A549 (cell line): ENCODE measurements at regions not wholly inside any gene's neighbourhood (a gene's known extent, or its start where the extent isn't known, plus 50 kb on each side); places are given as distances from the start of the nearest gene placed in this dataset.

Experiments used
- ATAC-seq, 2 experiments: fragments of 200-7000 bp in 1 of 2; fragments of >200 bp in 1 of 2; cut with Nextera tagmentation in 1 of 2; cut with Tn5 transposase in 1 of 2; 3 replicates each; pipeline versions ENCODE4 v1.8.0 to v1.9.1; 2018 to 2020; ENCODE audit warnings: mild to moderate bottlenecking in 1 of 2, moderate library complexity in 1 of 2
- CTCF ChIA-PET: fragments of 300-600 bp; sonication (Branson Sonifier 250); formaldehyde crosslinking; extraction: SDS; loops from one replicate; lab custom pipeline; 2021; ENCODE audit warnings: antibody characterized with exemption, inconsistent platforms; lab: Yijun Ruan, JAX
- POLR2A ChIA-PET: fragments of 350-600 bp; formaldehyde crosslinking; extraction: SDS; loops from one replicate; lab custom pipeline; 2021; ENCODE audit warnings: antibody characterized with exemption, inconsistent platforms; lab: Yijun Ruan, JAX
- DNase-seq, 2 experiments: peaks; one replicate each; pipeline versions ENCODE4 v3.0.0 to v3.0.0-alpha.2; 2011 to 2016; ENCODE audit warnings: low read depth in 1 of 2, low spot score in 1 of 2
- FAIRE-seq: peaks from 2 replicates; lab custom pipeline; 2011; peaks lifted over from hg19 to GRCh38; lab: Jason Lieb, UNC
- H3K27ac ChIP-seq, 2 experiments: fragments of >200 bp; sonication (Bioruptor Twin); formaldehyde crosslinking; 3 replicates each; pipeline ENCODE4 v1.5.1; 2016 to 2017
- H3K4me1 ChIP-seq: fragments of >200 bp; sonication (Bioruptor Twin); formaldehyde crosslinking; 3 replicates; pipeline ENCODE4 v1.6.1; 2016
- H3K4me2 ChIP-seq: fragments of >200 bp; sonication (Bioruptor Twin); formaldehyde crosslinking; 3 replicates; pipeline ENCODE4 v1.6.1; 2016
- H3K4me3 ChIP-seq: fragments of >200 bp; sonication (Bioruptor Twin); formaldehyde crosslinking; 3 replicates; pipeline ENCODE4 v1.5.1; 2016
- H3K9me3 ChIP-seq: fragments of >200 bp; sonication (Bioruptor Twin); formaldehyde crosslinking; 3 replicates; pipeline ENCODE4 v1.6.1; 2016
- BHLHE40 ChIP-seq: IDR thresholded peaks from 2 replicates; pipeline ENCODE4 v1.6.1; 2012; ENCODE audit warnings: low read depth, low read length, inconsistent platforms
- CBX2 ChIP-seq: fragments of 200-600 bp; sonication (generic); IDR thresholded peaks from 2 replicates; pipeline ENCODE4 v1.6.1; 2016; ENCODE audit warnings: low read depth, mild to moderate bottlenecking, borderline replicate concordance
- CBX8 ChIP-seq: fragments of 200-600 bp; sonication (generic); IDR thresholded peaks from 2 replicates; pipeline ENCODE4 v1.6.1; 2016
- EHMT2 ChIP-seq: fragments of 200-600 bp; sonication (generic); IDR thresholded peaks from 2 replicates; pipeline ENCODE4 v1.6.1; 2016; ENCODE audit warnings: antibody characterized with exemption, low read depth, mild to moderate bottlenecking, moderate library complexity
- FOSB ChIP-seq: fragments of 250-450 bp; sonication (Bioruptor Pico); IDR thresholded peaks from 2 replicates; pipeline ENCODE4 v1.5.0; 2020; ENCODE audit warnings: mild to moderate bottlenecking, moderate library complexity
- FOSL2 ChIP-seq, 2 experiments: fragments of 450-650 bp in 1 of 2; fragments of >200 bp in 1 of 2; sonication (Bioruptor Twin) in 1 of 2; formaldehyde crosslinking; IDR thresholded peaks; 2 replicates each; pipeline versions ENCODE4 v1.5.0 to v1.6.1; 2016 to 2020; ENCODE audit warnings: mild to moderate bottlenecking in 1 of 2, moderate library complexity in 1 of 2
- HDAC2 ChIP-seq: fragments of 200-600 bp; sonication (generic); IDR thresholded peaks from 2 replicates; pipeline ENCODE4 v1.6.1; 2016
- HOXA7 ChIP-seq: fragments of 250-450 bp; sonication (Bioruptor Pico); IDR thresholded peaks from 2 replicates; pipeline ENCODE4 v1.5.0; 2020; ENCODE audit warnings: mild to moderate bottlenecking, moderate library complexity
- HOXB13 ChIP-seq: fragments of 250-450 bp; sonication (Bioruptor Pico); IDR thresholded peaks from 2 replicates; pipeline ENCODE4 v1.5.0; 2020; ENCODE audit warnings: low read depth, mild to moderate bottlenecking, moderate library complexity
- KDM1A ChIP-seq: fragments of 200-600 bp; sonication (generic); IDR thresholded peaks from 2 replicates; pipeline ENCODE4 v1.6.1; 2016; ENCODE audit warnings: low read depth, mild to moderate bottlenecking
- KDM5A ChIP-seq: fragments of 200-600 bp; sonication (generic); IDR thresholded peaks from 2 replicates; pipeline ENCODE4 v1.6.1; 2016; ENCODE audit warnings: antibody characterized with exemption, mild to moderate bottlenecking
- MAZ ChIP-seq: fragments of 150-350 bp; IDR thresholded peaks from 2 replicates; pipeline ENCODE4 v1.6.1; 2014; ENCODE audit warnings: antibody characterized with exemption, low read depth, low read length, borderline replicate concordance
- MYC ChIP-seq: IDR thresholded peaks from 2 replicates; pipeline ENCODE4 v1.6.1; 2012; ENCODE audit warnings: mild to moderate bottlenecking, inconsistent platforms, low read length, improper control_type of control experiment, borderline replicate concordance
- RAD21 ChIP-seq, 2 experiments: fragments of >200 bp in 1 of 2; sonication (Bioruptor Twin) in 1 of 2; formaldehyde crosslinking in 1 of 2; IDR thresholded peaks in 1 of 2; conservative IDR thresholded peaks in 1 of 2; 2 replicates in 1 of 2; 3 replicates in 1 of 2; pipeline ENCODE4 v1.6.1; 2012 to 2018; ENCODE audit warnings: inconsistent platforms in 1 of 2
- RARB ChIP-seq: fragments of 250-450 bp; sonication (Bioruptor Pico); IDR thresholded peaks from 2 replicates; pipeline ENCODE4 v1.8.0; 2021; ENCODE audit warnings: mild to moderate bottlenecking, moderate library complexity
- RFX5 ChIP-seq: fragments of 450-650 bp; IDR thresholded peaks from 2 replicates; pipeline ENCODE4 v1.7.1; 2014; ENCODE audit warnings: antibody characterized with exemption, mild to moderate bottlenecking, moderate library complexity
- RNF2 ChIP-seq: fragments of 200-600 bp; sonication (generic); IDR thresholded peaks from 2 replicates; pipeline ENCODE4 v1.6.1; 2016; ENCODE audit warnings: low read depth, mild to moderate bottlenecking, antibody characterized with exemption, moderate library complexity, borderline replicate concordance
- SMC3 ChIP-seq: fragments of >200 bp; sonication (Bioruptor Twin); formaldehyde crosslinking; IDR thresholded peaks from 3 replicates; pipeline ENCODE4 v1.6.1; 2018; ENCODE audit warnings: inconsistent platforms
- SREBF2 ChIP-seq: fragments of 450-650 bp; IDR thresholded peaks from 2 replicates; pipeline ENCODE4 v1.6.1; 2014; ENCODE audit warnings: mild to moderate bottlenecking, moderate library complexity
- TFCP2L1 ChIP-seq: fragments of 250-450 bp; sonication (Bioruptor Pico); IDR thresholded peaks from 2 replicates; pipeline ENCODE4 v1.5.0; 2021; ENCODE audit warnings: mild to moderate bottlenecking
- TP53 ChIP-seq: fragments of 250-450 bp; sonication (Bioruptor Pico); IDR thresholded peaks from 2 replicates; pipeline ENCODE4 v1.5.0; 2021; ENCODE audit warnings: mild to moderate bottlenecking, moderate library complexity
- ZFP36 ChIP-seq: fragments of 450-650 bp; IDR thresholded peaks from 2 replicates; pipeline ENCODE4 v1.6.1; 2014; ENCODE audit warnings: borderline replicate concordance; ENCODE audit not compliant: partially characterized antibody
- WGBS: methylation state at CpG from one replicate; pipeline ENCODE4 v1.1.6; 2017; ENCODE audit errors: missing lambda C conversion rate; 5-methylcytosine and 5-hydroxymethylcytosine counted together
- TF ChIP-seq, protein P1 (sequence below): fragments of 250-450 bp; sonication (Bioruptor Pico); IDR thresholded peaks from 2 replicates; pipeline ENCODE4 v1.5.0; 2020; ENCODE audit warnings: low read depth, mild to moderate bottlenecking, moderate library complexity
- TF ChIP-seq, protein P2 (sequence below): fragments of 450-650 bp; IDR thresholded peaks from 2 replicates; pipeline ENCODE4 v1.6.1; 2014; ENCODE audit warnings: antibody characterized with exemption
- TF ChIP-seq, protein P3 (sequence below): IDR thresholded peaks from 2 replicates; pipeline ENCODE4 v1.6.1; 2012
- TF ChIP-seq, protein P4 (sequence below): fragments of 200-600 bp; sonication (generic); IDR thresholded peaks from 2 replicates; pipeline ENCODE4 v1.6.1; 2016; ENCODE audit warnings: antibody characterized with exemption, mild to moderate bottlenecking, moderate library complexity
- TF ChIP-seq, protein P5 (sequence below): IDR thresholded peaks from 2 replicates; pipeline ENCODE4 v1.6.1; 2012
- TF ChIP-seq, protein P6 (sequence below): fragments of >200 bp; sonication (Bioruptor Twin); formaldehyde crosslinking; IDR thresholded peaks from 3 replicates; pipeline ENCODE4 v1.5.1; 2016

DNA sequence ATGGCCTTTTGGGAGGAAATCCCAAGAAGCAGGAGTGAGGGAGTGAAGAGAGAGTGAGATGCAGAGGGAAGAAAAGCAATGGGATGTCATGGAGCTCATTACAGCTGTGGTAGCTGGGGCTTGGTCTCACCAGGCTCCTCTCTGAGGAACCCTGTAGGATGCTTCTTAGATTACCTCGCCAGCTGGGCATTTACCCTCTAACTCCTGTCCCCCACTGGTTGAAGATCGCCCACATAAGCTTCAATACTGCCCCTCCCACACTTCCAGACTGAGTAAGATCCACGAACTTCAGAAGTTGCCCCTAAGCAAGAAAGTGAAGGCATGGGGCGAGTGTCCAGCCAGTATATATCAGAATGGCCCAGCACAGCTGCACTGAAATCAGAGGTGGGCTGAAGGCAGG lies 58.1 kb upstream of the SLC35B4 start:
- DNase-seq (no peak), ATAC-seq (peak in 1 of 2 experiments; percentile 17; a peak in 2 of 6 replicates), FAIRE-seq (no peak)
- Histone ChIP-seq H3K4me2 (no peak overlapping the region), H3K27ac (peak overlapping the region; percentile 8 to 45; a peak in 4 of 6 replicates), H3K9me3 (peaks cover 9% of the 10 kb centered on the region; the same call in 2 of the 3 replicates), H3K4me3 (no peak overlapping the region), H3K4me1 (peaks cover 14% of the 10 kb centered on the region)
- TF ChIP-seq HOXA7 (CRISPR knock-in tag), result no peak
- TF ChIP-seq RARB (CRISPR knock-in tag), result no peak
- TF ChIP-seq BHLHE40, result no peak
- TF ChIP-seq, protein P1, sequence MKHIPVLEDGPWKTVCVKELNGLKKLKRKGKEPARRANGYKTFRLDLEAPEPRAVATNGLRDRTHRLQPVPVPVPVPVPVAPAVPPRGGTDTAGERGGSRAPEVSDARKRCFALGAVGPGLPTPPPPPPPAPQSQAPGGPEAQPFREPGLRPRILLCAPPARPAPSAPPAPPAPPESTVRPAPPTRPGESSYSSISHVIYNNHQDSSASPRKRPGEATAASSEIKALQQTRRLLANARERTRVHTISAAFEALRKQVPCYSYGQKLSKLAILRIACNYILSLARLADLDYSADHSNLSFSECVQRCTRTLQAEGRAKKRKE (CRISPR knock-in tag), result no peak
- no peak for TF ChIP-seq EHMT2
- TF ChIP-seq MAZ, result no peak
- TF ChIP-seq, protein P2, sequence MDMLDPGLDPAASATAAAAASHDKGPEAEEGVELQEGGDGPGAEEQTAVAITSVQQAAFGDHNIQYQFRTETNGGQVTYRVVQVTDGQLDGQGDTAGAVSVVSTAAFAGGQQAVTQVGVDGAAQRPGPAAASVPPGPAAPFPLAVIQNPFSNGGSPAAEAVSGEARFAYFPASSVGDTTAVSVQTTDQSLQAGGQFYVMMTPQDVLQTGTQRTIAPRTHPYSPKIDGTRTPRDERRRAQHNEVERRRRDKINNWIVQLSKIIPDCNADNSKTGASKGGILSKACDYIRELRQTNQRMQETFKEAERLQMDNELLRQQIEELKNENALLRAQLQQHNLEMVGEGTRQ, result no peak
- TF ChIP-seq FOSL2 (IDR thresholded peaks at IDR 0.05), result no peak
- TF ChIP-seq FOSL2 (CRISPR knock-in tag; IDR thresholded peaks at IDR 0.05), result no peak
- no peak for TF ChIP-seq FOSB (CRISPR knock-in tag)
- no peak for TF ChIP-seq RAD21 (conservative IDR thresholded peaks at IDR 0.05 in 1 of 2, IDR thresholded peaks at IDR 0.05 in 1 of 2)
- TF ChIP-seq, protein P3, sequence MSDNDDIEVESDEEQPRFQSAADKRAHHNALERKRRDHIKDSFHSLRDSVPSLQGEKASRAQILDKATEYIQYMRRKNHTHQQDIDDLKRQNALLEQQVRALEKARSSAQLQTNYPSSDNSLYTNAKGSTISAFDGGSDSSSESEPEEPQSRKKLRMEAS, result no peak
- TF ChIP-seq KDM1A, result no peak
- TF ChIP-seq MYC, result no peak
- TF ChIP-seq SREBF2, result no peak
- no peak for TF ChIP-seq CBX8
- TF ChIP-seq TFCP2L1 (CRISPR knock-in tag), result no peak
- TF ChIP-seq HDAC2, result no peak
- TF ChIP-seq, protein P4, sequence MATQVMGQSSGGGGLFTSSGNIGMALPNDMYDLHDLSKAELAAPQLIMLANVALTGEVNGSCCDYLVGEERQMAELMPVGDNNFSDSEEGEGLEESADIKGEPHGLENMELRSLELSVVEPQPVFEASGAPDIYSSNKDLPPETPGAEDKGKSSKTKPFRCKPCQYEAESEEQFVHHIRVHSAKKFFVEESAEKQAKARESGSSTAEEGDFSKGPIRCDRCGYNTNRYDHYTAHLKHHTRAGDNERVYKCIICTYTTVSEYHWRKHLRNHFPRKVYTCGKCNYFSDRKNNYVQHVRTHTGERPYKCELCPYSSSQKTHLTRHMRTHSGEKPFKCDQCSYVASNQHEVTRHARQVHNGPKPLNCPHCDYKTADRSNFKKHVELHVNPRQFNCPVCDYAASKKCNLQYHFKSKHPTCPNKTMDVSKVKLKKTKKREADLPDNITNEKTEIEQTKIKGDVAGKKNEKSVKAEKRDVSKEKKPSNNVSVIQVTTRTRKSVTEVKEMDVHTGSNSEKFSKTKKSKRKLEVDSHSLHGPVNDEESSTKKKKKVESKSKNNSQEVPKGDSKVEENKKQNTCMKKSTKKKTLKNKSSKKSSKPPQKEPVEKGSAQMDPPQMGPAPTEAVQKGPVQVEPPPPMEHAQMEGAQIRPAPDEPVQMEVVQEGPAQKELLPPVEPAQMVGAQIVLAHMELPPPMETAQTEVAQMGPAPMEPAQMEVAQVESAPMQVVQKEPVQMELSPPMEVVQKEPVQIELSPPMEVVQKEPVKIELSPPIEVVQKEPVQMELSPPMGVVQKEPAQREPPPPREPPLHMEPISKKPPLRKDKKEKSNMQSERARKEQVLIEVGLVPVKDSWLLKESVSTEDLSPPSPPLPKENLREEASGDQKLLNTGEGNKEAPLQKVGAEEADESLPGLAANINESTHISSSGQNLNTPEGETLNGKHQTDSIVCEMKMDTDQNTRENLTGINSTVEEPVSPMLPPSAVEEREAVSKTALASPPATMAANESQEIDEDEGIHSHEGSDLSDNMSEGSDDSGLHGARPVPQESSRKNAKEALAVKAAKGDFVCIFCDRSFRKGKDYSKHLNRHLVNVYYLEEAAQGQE, result no peak
- TF ChIP-seq, protein P5, sequence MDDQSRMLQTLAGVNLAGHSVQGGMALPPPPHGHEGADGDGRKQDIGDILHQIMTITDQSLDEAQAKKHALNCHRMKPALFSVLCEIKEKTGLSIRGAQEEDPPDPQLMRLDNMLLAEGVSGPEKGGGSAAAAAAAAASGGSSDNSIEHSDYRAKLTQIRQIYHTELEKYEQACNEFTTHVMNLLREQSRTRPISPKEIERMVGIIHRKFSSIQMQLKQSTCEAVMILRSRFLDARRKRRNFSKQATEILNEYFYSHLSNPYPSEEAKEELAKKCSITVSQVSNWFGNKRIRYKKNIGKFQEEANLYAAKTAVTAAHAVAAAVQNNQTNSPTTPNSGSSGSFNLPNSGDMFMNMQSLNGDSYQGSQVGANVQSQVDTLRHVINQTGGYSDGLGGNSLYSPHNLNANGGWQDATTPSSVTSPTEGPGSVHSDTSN, result no peak
- WGBS, result 86% methylated on average over 4 of the region's 4 CpGs
- ChIA-PET CTCF (interaction anchor here (1.1 to 9.8 kb wide), 10 partner anchors 9 to 139 kb away, joined by 3 to 46 read pairs (median 8); partner anchors contain the start of gene SLC35B4), POLR2A (no interaction called here)

DNA sequence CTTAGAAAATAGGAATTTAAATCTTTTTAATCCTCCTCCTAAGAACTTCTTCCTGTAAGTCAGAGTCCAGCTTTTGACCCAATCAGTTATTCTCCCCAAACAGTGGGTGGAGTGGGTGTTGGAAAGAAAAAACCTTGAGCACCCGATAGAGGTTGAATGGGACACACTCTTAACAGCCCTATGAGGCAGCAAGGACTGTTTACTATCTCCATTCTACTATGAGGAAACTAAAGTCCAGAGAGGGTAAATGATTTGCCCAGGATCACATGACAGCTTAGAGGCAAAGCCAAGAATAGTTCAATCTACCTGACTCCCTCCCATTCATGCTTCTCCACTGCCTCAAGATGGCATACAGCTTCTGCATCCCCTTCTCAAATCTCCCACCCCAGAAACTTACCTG lies 57.6 kb upstream of the SLC35B4 start:
- TF ChIP-seq CBX8, result no peak
- no peak for TF ChIP-seq TP53 (CRISPR knock-in tag)
- TF ChIP-seq ZFP36, result no peak
- no peak for TF ChIP-seq HOXB13 (CRISPR knock-in tag)
- TF ChIP-seq RFX5, result no peak
- TF ChIP-seq, protein P6, sequence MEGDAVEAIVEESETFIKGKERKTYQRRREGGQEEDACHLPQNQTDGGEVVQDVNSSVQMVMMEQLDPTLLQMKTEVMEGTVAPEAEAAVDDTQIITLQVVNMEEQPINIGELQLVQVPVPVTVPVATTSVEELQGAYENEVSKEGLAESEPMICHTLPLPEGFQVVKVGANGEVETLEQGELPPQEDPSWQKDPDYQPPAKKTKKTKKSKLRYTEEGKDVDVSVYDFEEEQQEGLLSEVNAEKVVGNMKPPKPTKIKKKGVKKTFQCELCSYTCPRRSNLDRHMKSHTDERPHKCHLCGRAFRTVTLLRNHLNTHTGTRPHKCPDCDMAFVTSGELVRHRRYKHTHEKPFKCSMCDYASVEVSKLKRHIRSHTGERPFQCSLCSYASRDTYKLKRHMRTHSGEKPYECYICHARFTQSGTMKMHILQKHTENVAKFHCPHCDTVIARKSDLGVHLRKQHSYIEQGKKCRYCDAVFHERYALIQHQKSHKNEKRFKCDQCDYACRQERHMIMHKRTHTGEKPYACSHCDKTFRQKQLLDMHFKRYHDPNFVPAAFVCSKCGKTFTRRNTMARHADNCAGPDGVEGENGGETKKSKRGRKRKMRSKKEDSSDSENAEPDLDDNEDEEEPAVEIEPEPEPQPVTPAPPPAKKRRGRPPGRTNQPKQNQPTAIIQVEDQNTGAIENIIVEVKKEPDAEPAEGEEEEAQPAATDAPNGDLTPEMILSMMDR, result no peak
- no peak for TF ChIP-seq EHMT2
- TF ChIP-seq KDM5A, result no peak
- TF ChIP-seq CBX2, result no peak
- TF ChIP-seq RNF2, result no peak
- no peak for TF ChIP-seq SMC3
- TF ChIP-seq, protein P5, result no peak
- CTCF ChIA-PET, result interaction anchor here (1.1 to 9.8 kb wide), 12 partner anchors 9 to 173 kb away, joined by 3 to 46 read pairs (median 6); partner anchors contain the start of genes AKR1B1 and SLC35B4
- no peak overlapping the region for H3K4me2 ChIP-seq
- DNase-seq, result no peak
- peaks cover 9% of the 10 kb centered on the region; the same call in 2 of the 3 replicates for H3K9me3 ChIP-seq
- POLR2A ChIA-PET, result no interaction called here
- peak overlapping the region; percentile 8 to 45; a peak in 4 of 6 replicates for H3K27ac ChIP-seq
- H3K4me1 ChIP-seq, result peaks cover 19% of the 10 kb centered on the region
- ATAC-seq, result peak in 1 of 2 experiments; percentile 25; a peak in 1 of 6 replicates
- 75% methylated on average over 1 of the region's 1 CpG for WGBS
- no peak overlapping the region for H3K4me3 ChIP-seq
- FAIRE-seq, result no peak
